Naive B cell (primary cell): ENCODE measurements at regions not wholly inside any gene's neighbourhood (a gene's known extent, or its start where the extent isn't known, plus 50 kb on each side); places are given as distances from the start of the nearest gene placed in this dataset.
A peak's percentile ranks its signal among the peaks of the same experiment; 100 is the strongest.
"Not testable (repeated sequence)": the region's sequence is repeated elsewhere in the genome, so short reads cannot be mapped to it uniquely, and the experiment has no call there.

Experiments
- ATAC-seq, 2 donors: fragments of 150-1000 bp; cut with Tn5 transposase; 2 replicates each; pipeline ENCODE4 v1.10.0; 2021; ENCODE audit warnings: low read depth in 2 of 2, mild to moderate bottlenecking in 2 of 2, moderate library complexity in 2 of 2
- DNase-seq: peaks from one replicate; pipeline ENCODE4 v3.0.0; 2022
- H3K27ac Mint-ChIP-seq, 6 donors: one replicate each; pipeline ENCODE4 v1.8.0; 2020 to 2022; ENCODE audit warnings: mild to moderate bottlenecking in 6 of 6, mixed read lengths in 6 of 6, moderate library complexity in 5 of 6, inconsistent platforms in 2 of 6
- H3K27me3 Mint-ChIP-seq, 3 donors: one replicate each; pipeline ENCODE4 v1.8.0; 2021 to 2022; ENCODE audit warnings: mixed read lengths in 3 of 3, mild to moderate bottlenecking in 1 of 3
- H3K36me3 Mint-ChIP-seq, 2 donors: one replicate each; pipeline ENCODE4 v1.8.0; 2020 to 2022; ENCODE audit warnings: mixed read lengths in 2 of 2, inconsistent platforms in 1 of 2, mild to moderate bottlenecking in 1 of 2
- H3K4me1 Mint-ChIP-seq, 3 donors: one replicate each; pipeline ENCODE4 v1.8.0; 2020 to 2022; ENCODE audit warnings: mixed read lengths in 3 of 3, inconsistent platforms in 1 of 3, mild to moderate bottlenecking in 1 of 3, moderate library complexity in 1 of 3
- H3K4me3 Mint-ChIP-seq, 8 donors: one replicate each; pipeline ENCODE4 v1.8.0; 2020 to 2022; ENCODE audit warnings: mild to moderate bottlenecking in 8 of 8, mixed read lengths in 8 of 8, moderate library complexity in 8 of 8, inconsistent platforms in 2 of 8
- H3K9me3 Mint-ChIP-seq, 7 donors: one replicate each; pipeline ENCODE4 v1.8.0; 2020 to 2022; ENCODE audit warnings: mixed read lengths in 7 of 7, mild to moderate bottlenecking in 5 of 7, inconsistent platforms in 2 of 7, moderate library complexity in 1 of 7

DNA sequence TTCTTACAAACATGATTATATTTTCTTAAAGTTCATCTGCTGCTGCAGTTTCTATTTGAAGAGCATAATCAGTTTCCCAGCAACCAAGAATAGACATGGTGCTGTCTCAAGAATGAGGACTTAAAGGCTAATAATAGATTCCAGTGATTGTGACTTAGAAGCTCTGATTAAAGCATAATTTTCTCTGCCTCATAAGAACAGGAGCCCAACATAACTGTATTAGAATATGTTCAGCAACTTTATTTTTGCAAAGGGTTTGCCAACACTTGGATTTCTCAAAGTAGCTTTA is 156.9 kb downstream of the SPATA31A6 start:
- DNase-seq, H3K27me3 Mint-ChIP-seq, H3K4me3 Mint-ChIP-seq, H3K36me3 Mint-ChIP-seq, H3K9me3 Mint-ChIP-seq, ATAC-seq, H3K4me1 Mint-ChIP-seq, H3K27ac Mint-ChIP-seq: not testable (repeated sequence)

GRCh38 chr9:42341860-42342259 is 158.4 kb downstream of the SPATA31A6 start:
- H3K4me3 Mint-ChIP-seq, H3K27ac Mint-ChIP-seq, H3K4me1 Mint-ChIP-seq, H3K9me3 Mint-ChIP-seq, DNase-seq, H3K36me3 Mint-ChIP-seq, H3K27me3 Mint-ChIP-seq, ATAC-seq: not testable (repeated sequence)

GRCh38 chr9:42342297-42342696 is 158.8 kb downstream of the SPATA31A6 start:
- not testable (repeated sequence) for DNase-seq, H3K9me3 Mint-ChIP-seq, H3K4me3 Mint-ChIP-seq, H3K27ac Mint-ChIP-seq, H3K27me3 Mint-ChIP-seq, H3K4me1 Mint-ChIP-seq, H3K36me3 Mint-ChIP-seq, ATAC-seq

GRCh38 chr9:42344508-42344907 is 161.0 kb downstream of the SPATA31A6 start:
- peak overlapping the region in 1 of 6 donors; percentile 59 for H3K27ac Mint-ChIP-seq
- not testable (repeated sequence) for DNase-seq, H3K4me1 Mint-ChIP-seq, H3K27me3 Mint-ChIP-seq, H3K4me3 Mint-ChIP-seq, H3K36me3 Mint-ChIP-seq, ATAC-seq, H3K9me3 Mint-ChIP-seq

- not testable (repeated sequence) for H3K27me3 Mint-ChIP-seq, H3K9me3 Mint-ChIP-seq, DNase-seq, H3K4me1 Mint-ChIP-seq, H3K4me3 Mint-ChIP-seq, ATAC-seq, H3K36me3 Mint-ChIP-seq, H3K27ac Mint-ChIP-seq
Measured at GRCh38 chr9:42346916-42347315, 163.5 kb downstream of the SPATA31A6 start.

DNA sequence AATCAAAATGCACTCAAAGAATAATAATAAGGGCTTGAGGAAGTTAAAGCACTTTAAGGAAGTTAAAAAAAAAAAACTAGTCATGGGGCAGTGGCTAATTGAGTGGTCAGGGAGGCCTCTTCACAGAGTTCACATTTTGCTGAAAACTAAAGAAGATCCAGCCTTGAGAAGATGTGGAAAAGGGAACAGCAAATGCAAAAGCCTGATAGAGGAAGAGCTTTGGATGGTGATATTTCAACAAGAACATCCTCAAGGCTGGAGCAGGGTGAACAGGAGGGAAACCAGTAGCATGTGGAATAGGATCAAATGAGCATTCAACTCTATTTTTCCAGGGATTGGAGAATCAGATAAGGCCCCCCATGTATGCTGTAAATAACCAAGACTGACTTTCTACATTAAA is 165.7 kb downstream of the SPATA31A6 start:
- not testable (repeated sequence) for ATAC-seq, H3K4me3 Mint-ChIP-seq, H3K4me1 Mint-ChIP-seq, H3K27ac Mint-ChIP-seq, H3K9me3 Mint-ChIP-seq, H3K27me3 Mint-ChIP-seq, DNase-seq, H3K36me3 Mint-ChIP-seq

DNA sequence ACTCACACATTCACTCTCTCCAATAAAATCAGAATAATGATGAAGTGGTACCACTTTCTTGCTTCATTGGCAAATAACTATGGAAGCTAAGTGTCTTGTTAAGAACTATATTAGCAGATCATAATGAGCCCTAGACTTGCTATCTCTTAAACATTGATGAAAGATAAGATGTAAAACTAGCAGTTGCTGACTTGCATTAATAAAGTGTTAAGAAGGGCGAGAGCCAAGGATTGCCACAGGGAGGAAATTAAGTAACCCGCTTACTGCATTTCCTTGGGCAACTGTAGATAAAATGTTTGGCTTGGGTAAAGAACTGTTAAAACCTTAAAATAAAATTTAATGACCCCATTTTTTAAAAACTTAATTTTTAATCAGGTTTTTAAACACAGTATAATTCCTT is 167.0 kb downstream of the SPATA31A6 start:
- H3K27me3 Mint-ChIP-seq, H3K36me3 Mint-ChIP-seq, DNase-seq, H3K27ac Mint-ChIP-seq, H3K4me3 Mint-ChIP-seq, ATAC-seq, H3K4me1 Mint-ChIP-seq, H3K9me3 Mint-ChIP-seq: not testable (repeated sequence)

DNA sequence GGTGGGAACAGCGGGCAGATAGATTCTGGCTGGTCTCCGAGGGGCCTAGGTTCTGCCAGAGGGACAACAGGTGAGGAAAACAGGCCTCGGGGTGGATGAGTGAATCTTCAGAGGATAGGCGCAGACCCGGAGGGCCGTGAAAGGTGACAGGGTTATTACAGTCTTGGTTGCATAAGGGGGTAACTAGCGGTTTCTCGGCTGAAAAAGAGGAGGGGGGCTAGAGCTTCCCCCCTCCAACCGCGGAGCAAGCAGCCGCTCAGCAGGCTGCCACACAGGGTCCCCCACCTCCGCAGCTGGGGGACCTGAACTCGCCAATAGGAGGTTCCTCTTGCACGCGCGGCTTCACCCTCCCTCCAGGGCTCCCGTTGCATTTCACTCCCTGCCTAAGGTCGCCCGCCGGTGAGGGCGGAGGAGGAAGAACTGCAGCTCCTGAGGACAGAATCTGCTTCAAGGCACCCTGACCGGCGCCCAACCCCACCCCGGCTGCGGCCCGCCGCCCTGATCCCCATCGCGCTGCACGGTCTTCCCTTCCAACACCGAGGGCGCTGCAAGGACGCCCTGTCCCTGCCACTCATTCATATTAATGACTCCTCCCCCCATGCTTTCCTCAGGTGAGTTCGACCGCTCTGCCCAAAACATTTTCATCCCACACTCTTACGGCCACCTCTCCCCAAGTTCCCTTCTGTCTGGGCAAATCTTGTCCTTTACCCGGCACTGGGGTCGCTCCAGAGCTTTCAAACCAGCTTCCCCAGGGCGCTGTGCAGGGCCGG is 174.3 kb downstream of the SPATA31A6 start:
- H3K36me3 Mint-ChIP-seq, ATAC-seq, H3K27ac Mint-ChIP-seq, DNase-seq, H3K9me3 Mint-ChIP-seq: not testable (repeated sequence)
- peak overlapping the region in 4 of 8 donors; percentile 17 to 71 (median 52) for H3K4me3 Mint-ChIP-seq
- peaks cover 0 to 17% (median 14%) of the 10 kb centered on the region in 3 donors for H3K27me3 Mint-ChIP-seq
- H3K4me1 Mint-ChIP-seq, result peaks cover 4 to 15% (median 10%) of the 10 kb centered on the region in 3 donors

DNA sequence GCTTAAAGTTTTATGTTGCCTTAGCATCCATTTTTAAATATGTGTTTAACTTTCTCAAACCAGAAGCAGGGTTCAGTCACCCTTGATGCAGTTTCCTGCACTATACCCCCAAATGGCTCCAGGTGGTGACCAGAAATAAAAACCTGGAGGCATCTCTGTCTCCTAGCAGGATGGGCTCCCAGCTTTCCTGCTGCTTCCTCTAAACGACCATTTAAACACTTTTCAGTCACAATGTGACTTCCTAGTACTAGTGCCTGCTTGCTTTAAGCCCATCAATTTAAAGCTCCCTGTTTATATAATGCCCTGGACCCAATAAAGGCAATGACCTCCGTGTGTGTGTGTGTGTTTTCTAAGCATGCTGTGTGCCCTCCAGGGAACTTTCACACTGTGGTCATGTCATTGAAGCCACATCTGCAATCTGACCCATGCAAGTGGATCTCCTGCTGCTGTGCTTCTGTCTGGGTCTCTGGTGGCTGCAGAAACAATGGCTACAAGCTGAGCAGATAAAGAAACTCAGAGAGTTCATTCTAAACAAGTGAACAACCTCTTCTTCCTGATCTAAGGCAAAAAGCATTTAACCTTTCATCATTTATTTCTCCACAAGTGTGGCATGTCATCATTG is 175.3 kb downstream of the SPATA31A6 start:
- H3K4me3 Mint-ChIP-seq, DNase-seq, H3K36me3 Mint-ChIP-seq, H3K9me3 Mint-ChIP-seq, ATAC-seq, H3K27ac Mint-ChIP-seq: not testable (repeated sequence)
- Mint-ChIP-seq H3K4me1 (peaks cover 4 to 15% (median 10%) of the 10 kb centered on the region in 3 donors), H3K27me3 (peaks cover 0 to 17% (median 14%) of the 10 kb centered on the region in 3 donors)

DNA sequence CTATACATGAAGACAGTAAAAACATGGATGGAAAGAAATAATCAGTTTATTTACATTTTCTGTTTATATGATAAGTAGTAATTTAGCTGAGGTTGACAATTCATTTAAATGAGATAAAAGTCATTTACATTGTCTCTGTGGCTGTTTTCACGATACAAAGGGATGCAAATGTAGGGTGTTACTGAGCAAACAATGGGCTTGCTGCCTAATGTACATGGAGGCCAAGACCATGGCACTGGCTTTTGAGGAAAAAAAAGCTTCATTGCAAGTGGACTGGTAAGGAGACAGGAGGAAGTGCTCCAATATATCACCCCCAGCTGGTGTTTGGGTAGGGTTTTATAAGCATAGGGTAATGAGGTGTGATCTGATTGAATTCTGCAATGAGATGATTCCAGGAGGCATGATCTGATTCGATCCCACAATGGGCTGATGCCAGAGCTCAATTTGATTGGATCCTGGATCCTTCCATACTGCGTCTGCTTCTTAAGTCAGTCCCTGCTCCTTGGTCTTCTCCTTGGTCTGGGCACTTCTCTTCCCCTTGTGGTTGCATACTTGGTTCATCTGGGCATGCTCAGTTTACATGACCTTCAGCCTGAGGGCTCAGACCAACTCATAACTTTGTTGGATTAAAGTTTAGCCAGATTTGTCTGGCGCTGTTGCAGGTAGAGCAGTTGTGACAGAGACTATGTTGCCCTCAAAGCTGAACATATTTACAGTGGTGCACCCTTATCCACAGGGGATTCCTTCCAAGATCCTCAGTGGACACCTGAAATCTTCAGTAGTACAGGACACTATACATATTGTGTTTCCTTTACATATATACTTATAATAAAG is 181.2 kb downstream of the SPATA31A6 start:
- H3K4me3 Mint-ChIP-seq, H3K4me1 Mint-ChIP-seq, H3K36me3 Mint-ChIP-seq, H3K27me3 Mint-ChIP-seq, H3K9me3 Mint-ChIP-seq, DNase-seq, H3K27ac Mint-ChIP-seq, ATAC-seq: not testable (repeated sequence)

DNA sequence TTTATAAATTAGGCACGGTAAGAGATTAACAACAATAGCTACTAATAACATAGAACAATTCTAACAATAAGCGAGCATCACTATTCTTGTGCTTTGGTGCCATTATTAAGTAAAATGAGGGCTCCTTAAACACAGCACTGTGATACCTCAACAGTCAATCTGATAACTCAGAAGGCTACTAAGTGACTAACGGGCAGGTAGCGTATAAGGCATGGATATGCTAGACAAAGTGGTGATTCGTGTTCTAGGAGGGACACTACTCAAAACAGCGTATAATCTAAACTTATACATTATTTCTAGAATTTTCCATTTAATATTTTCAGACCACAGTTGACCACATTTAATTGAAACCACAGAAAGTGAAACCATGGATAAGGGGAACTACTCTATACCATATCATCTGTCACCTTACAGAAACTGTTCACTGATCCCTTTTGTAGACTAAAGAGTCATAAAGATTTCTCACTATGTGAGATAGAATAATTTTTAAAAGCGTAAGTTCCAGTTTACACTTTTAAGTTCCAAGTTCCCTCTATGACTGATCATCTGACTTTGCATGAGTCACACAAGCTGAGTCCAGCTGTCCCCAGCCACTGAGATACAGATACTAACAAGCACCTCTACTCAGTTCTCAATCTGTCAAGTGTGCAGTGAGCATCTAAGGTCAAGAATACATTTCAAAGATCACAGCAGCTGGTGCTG is 181.9 kb downstream of the SPATA31A6 start:
- not testable (repeated sequence) for H3K9me3 Mint-ChIP-seq, H3K4me1 Mint-ChIP-seq, H3K27ac Mint-ChIP-seq, DNase-seq, H3K4me3 Mint-ChIP-seq, H3K27me3 Mint-ChIP-seq, H3K36me3 Mint-ChIP-seq
- ATAC-seq, result peak in 1 of 2 donors; percentile 51

- not testable (repeated sequence) for H3K36me3 Mint-ChIP-seq, H3K9me3 Mint-ChIP-seq, H3K4me3 Mint-ChIP-seq, ATAC-seq, H3K27me3 Mint-ChIP-seq, H3K4me1 Mint-ChIP-seq, H3K27ac Mint-ChIP-seq, DNase-seq
Measured at GRCh38 chr9:42368279-42368881, 184.9 kb downstream of the SPATA31A6 start.

DNA sequence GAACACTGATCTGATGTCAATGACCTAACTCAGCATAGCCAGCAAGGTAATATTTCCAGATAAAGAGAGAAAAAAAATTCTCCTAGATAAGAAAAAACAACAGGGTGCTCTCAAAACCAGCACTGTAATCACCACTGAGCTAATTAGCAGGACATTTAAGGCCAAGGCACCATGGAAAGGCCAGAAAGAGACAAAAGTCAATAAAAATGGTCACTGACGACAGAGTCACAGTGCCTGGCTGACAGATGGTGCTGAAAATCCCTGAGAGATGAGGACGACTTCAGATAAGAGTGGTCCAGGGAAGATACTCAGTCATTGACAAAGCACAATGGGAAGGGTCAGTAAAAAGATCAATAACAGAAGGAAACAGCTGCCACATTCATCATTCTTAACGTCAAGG is 186.7 kb downstream of the SPATA31A6 start:
- H3K27ac Mint-ChIP-seq, DNase-seq, ATAC-seq, H3K9me3 Mint-ChIP-seq, H3K36me3 Mint-ChIP-seq, H3K27me3 Mint-ChIP-seq, H3K4me1 Mint-ChIP-seq, H3K4me3 Mint-ChIP-seq: not testable (repeated sequence)
